ENCODE measurements at regions not wholly inside any gene's neighbourhood (a gene's known extent, or its start where the extent isn't known, plus 50 kb on each side); places are given as distances from the start of the nearest gene placed in this dataset.

DNA sequence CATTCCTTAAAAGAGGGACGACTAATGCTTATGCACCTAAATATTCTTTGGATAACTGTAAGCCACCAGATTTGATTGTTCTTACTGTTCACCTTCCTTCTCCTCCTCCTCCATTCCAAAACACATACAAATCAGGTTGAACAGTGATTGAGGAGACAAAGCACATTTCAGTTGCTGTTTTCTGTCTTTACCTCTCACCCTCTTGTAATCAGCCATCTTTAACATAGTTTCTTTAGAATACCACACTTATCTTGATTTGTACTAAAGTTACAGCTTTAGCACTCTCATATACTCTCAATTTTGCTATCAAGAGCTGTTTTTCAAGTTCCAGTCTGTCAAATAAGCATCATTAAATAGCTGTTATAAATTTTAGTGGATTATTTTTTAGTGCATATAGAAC lies 338.3 kb upstream of the RGS6 start:
- H3K4me3 ChIP-seq (replicated peaks; ENCODE audit: insufficient read depth, low read length) = no peak overlapping the region
- TF ChIP-seq POLR2AphosphoS5 (IDR thresholded peaks at IDR 0.05; ENCODE audit: low read depth) (no peak), SPI1 (IDR thresholded peaks at IDR 0.05; ENCODE audit: borderline replicate concordance, low read depth) (no peak), GABPA (IDR thresholded peaks at IDR 0.05; ENCODE audit: low read depth) (no peak), REST (IDR thresholded peaks at IDR 0.05; ENCODE audit: insufficient replicate concordance, low read depth) (no peak), CTCF (IDR thresholded peaks at IDR 0.05; ENCODE audit: insufficient read depth, low read length) (no peak)

GRCh38 chr14:71594821-71595220 lies 337.4 kb upstream of the RGS6 start:
- Histone ChIP-seq H3K27me3 (ENCODE audit: insufficient read depth, poor library complexity, severe bottlenecking) (no peaks in the 10 kb centered on the region), H3K27ac (replicated peaks) (no peak overlapping the region), H3K4me3 (replicated peaks; ENCODE audit: insufficient read depth, low read length) (no peak overlapping the region)
- TF ChIP-seq GABPA (IDR thresholded peaks at IDR 0.05; ENCODE audit: low read depth) (no peak), SPI1 (IDR thresholded peaks at IDR 0.05; ENCODE audit: borderline replicate concordance, low read depth) (no peak), CTCF (IDR thresholded peaks at IDR 0.05; ENCODE audit: insufficient read depth, low read length) (no peak), REST (IDR thresholded peaks at IDR 0.05; ENCODE audit: insufficient replicate concordance, low read depth) (no peak), POLR2AphosphoS5 (IDR thresholded peaks at IDR 0.05; ENCODE audit: low read depth) (no peak)
- peak in 1 of 2 experiments; percentile 1 for DNase-seq (ENCODE audit: low read depth in 1 of 2, low spot score in 1 of 2)

More for the DNA sequence above, 338.3 kb upstream of the RGS6 start:
- no peak for DNase-seq (ENCODE audit: low read depth in 1 of 2, low spot score in 1 of 2)
- Histone ChIP-seq H3K27ac (replicated peaks) (no peak overlapping the region), H3K27me3 (ENCODE audit: insufficient read depth, poor library complexity, severe bottlenecking) (no peaks in the 10 kb centered on the region)

DNA sequence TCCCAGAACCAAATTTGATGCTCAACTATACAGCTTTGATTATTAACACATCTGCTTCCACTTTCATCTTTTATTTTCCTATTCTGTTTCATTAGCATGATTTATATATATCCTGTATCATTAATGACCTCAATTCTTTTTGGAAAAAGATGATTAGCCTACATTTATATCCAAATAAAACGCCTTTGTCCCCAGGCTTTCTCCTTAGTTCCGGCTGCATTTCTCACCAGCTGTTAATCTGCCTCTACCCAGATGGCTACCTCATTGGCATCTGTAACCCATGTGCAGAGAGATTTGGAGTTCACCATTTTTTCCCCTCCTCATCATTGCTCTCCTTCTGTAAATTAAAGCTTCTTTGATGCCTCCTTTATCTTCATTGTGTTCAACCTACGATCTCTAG lies 336.8 kb upstream of the RGS6 start:
- DNase-seq (ENCODE audit: low read depth in 1 of 2, low spot score in 1 of 2) = no peak
- no peak overlapping the region for H3K4me3 ChIP-seq (replicated peaks; ENCODE audit: insufficient read depth, low read length)
- H3K27me3 ChIP-seq (ENCODE audit: insufficient read depth, poor library complexity, severe bottlenecking) = no peaks in the 10 kb centered on the region
- no peak overlapping the region for H3K27ac ChIP-seq (replicated peaks)
- TF ChIP-seq POLR2AphosphoS5 (IDR thresholded peaks at IDR 0.05; ENCODE audit: low read depth) (no peak), REST (IDR thresholded peaks at IDR 0.05; ENCODE audit: insufficient replicate concordance, low read depth) (no peak)
